IMR-90 (cell line): ENCODE measurements at regions not wholly inside any gene's neighbourhood (a gene's known extent, or its start where the extent isn't known, plus 50 kb on each side); places are given as distances from the start of the nearest gene placed in this dataset.
"Not testable (repeated sequence)": the region's sequence is repeated elsewhere in the genome, so short reads cannot be mapped to it uniquely, and the experiment has no call there.

Experiments
- ATAC-seq: fragments of 200-7000 bp; cut with Tn5 transposase; 2 replicates; pipeline ENCODE4 v1.9.1; 2020; ENCODE audit warnings: low read depth, mild to moderate bottlenecking, moderate library complexity
- BruUV-seq: library from RNA; stranded (reverse); fragments of 400-500 nt; replicated peaks from 2 replicates; lab custom pipeline; 2021; lab: Mats Ljungman, UMichigan
- CTCF ChIA-PET: fragments of 300-600 bp; formaldehyde crosslinking; extraction: SDS; loops from one replicate; lab custom pipeline; 2021; ENCODE audit warnings: antibody characterized with exemption; lab: Yijun Ruan, JAX
- POLR2A ChIA-PET: fragments of 300-600 bp; sonication (Branson Sonifier 250); formaldehyde crosslinking; loops from one replicate; lab custom pipeline; 2022; ENCODE audit warnings: antibody characterized with exemption; ENCODE audit not compliant: unreplicated experiment; lab: Charles Lee
- DNase-seq: peaks from one replicate; pipeline ENCODE4 v3.0.0; 2013
- H2AFZ ChIP-seq: replicated peaks from 2 replicates; pipeline ENCODE3; 2013; ENCODE audit warnings: low read length, mild to moderate bottlenecking; ENCODE audit not compliant: poor library complexity
- H2AK5ac ChIP-seq: 2 replicates; pipeline ENCODE4 v1.6.1; 2013; ENCODE audit warnings: low read depth, low read length, inconsistent platforms
- H2AK9ac ChIP-seq: replicated peaks from 2 replicates; pipeline ENCODE3; 2013; ENCODE audit warnings: mild to moderate bottlenecking, low read depth, low read length, moderate library complexity; ENCODE audit not compliant: poor library complexity
- H2BK120ac ChIP-seq: 2 replicates; pipeline ENCODE4 v1.6.1; 2013; ENCODE audit warnings: low read depth, low read length, inconsistent platforms
- H2BK15ac ChIP-seq: 3 replicates; pipeline ENCODE4 v1.6.1; 2013; ENCODE audit warnings: low read depth, low read length, inconsistent platforms
- H2BK20ac ChIP-seq: 2 replicates; pipeline ENCODE4 v1.6.1; 2013; ENCODE audit warnings: low read depth, mild to moderate bottlenecking, inconsistent platforms, low read length, moderate library complexity
- H2BK5ac ChIP-seq: 2 replicates; pipeline ENCODE4 v1.6.1; 2013; ENCODE audit warnings: mild to moderate bottlenecking, low read depth, low read length, inconsistent platforms; ENCODE audit not compliant: poor library complexity, severe bottlenecking
- H3K14ac ChIP-seq: replicated peaks from 2 replicates; pipeline ENCODE4 v1.6.1; 2013; ENCODE audit warnings: low read depth, low read length, inconsistent platforms
- H3K18ac ChIP-seq: 2 replicates; pipeline ENCODE4 v1.6.1; 2013; ENCODE audit warnings: low read depth, low read length, control low read depth
- H3K23ac ChIP-seq: 2 replicates; pipeline ENCODE4 v1.6.1; 2013; ENCODE audit warnings: low read depth, low read length, inconsistent platforms
- H3K27ac ChIP-seq: 2 replicates; pipeline ENCODE4 v1.5.1; 2013; ENCODE audit warnings: mild to moderate bottlenecking, control low read depth, low read length; ENCODE audit not compliant: insufficient read depth
- H3K27me3 ChIP-seq: 2 replicates; pipeline ENCODE4 v1.6.1; 2013; ENCODE audit warnings: low read length; ENCODE audit not compliant: control insufficient read depth, insufficient read depth
- H3K36me3 ChIP-seq: 2 replicates; pipeline ENCODE4 v1.6.1; 2013; ENCODE audit warnings: low read length, mixed read lengths; ENCODE audit not compliant: control insufficient read depth, insufficient read depth
- H3K4ac ChIP-seq: 2 replicates; pipeline ENCODE4 v1.6.1; 2013; ENCODE audit warnings: low read depth, low read length, inconsistent platforms
- H3K4me1 ChIP-seq: 2 replicates; pipeline ENCODE4 v1.6.1; 2013; ENCODE audit warnings: low read length, mixed read lengths; ENCODE audit not compliant: control insufficient read depth, insufficient read depth
- H3K4me2 ChIP-seq: 2 replicates; pipeline ENCODE4 v1.6.1; 2013; ENCODE audit warnings: low read depth, mild to moderate bottlenecking, control low read depth, low read length, moderate library complexity
- H3K4me3 ChIP-seq: 2 replicates; pipeline ENCODE4 v1.5.1; 2013; ENCODE audit warnings: low read depth, mild to moderate bottlenecking, control low read depth, low read length, moderate library complexity; ENCODE audit not compliant: insufficient read depth
- H3K56ac ChIP-seq: 2 replicates; pipeline ENCODE4 v1.6.1; 2013; ENCODE audit warnings: low read length, inconsistent platforms; ENCODE audit not compliant: insufficient read depth; ENCODE audit errors: extremely low read depth
- H3K79me1 ChIP-seq, 2 experiments: 2 replicates each; pipeline ENCODE4 v1.6.1; 2013; ENCODE audit warnings: low read length in 2 of 2, inconsistent platforms in 1 of 2, low read depth in 1 of 2
- H3K9ac ChIP-seq: 2 replicates; pipeline ENCODE4 v1.6.1; 2013; ENCODE audit warnings: low read depth, low read length, control low read depth
- H3K9me1 ChIP-seq: 2 replicates; pipeline ENCODE4 v1.6.1; 2013; ENCODE audit warnings: low read length, inconsistent platforms; ENCODE audit not compliant: insufficient read depth
- H3K9me3 ChIP-seq: 2 replicates; pipeline ENCODE4 v1.6.1; 2013; ENCODE audit warnings: low read length; ENCODE audit not compliant: control insufficient read depth, insufficient read depth
- H4K20me1 ChIP-seq: 2 replicates; pipeline ENCODE4 v1.6.1; 2013; ENCODE audit warnings: low read length, inconsistent platforms; ENCODE audit not compliant: insufficient read depth
- H4K5ac ChIP-seq: 2 replicates; pipeline ENCODE4 v1.6.1; 2013; ENCODE audit warnings: mild to moderate bottlenecking, low read depth, low read length, control low read depth
- H4K8ac ChIP-seq, 2 experiments: 2 replicates each; pipeline ENCODE4 v1.6.1; 2013; ENCODE audit warnings: low read depth in 2 of 2, low read length in 2 of 2, control low read depth in 1 of 2, inconsistent platforms in 1 of 2
- H4K91ac ChIP-seq: 2 replicates; pipeline ENCODE4 v1.6.1; 2013; ENCODE audit warnings: low read depth, low read length, inconsistent platforms; ENCODE audit not compliant: insufficient read depth
- WGBS, 2 experiments: methylation state at CpG; one replicate each; pipeline versions ENCODE4 v1.1.5 to v1.1.7; 2013; ENCODE audit warnings: missing lambda C conversion rate in 2 of 2; ENCODE audit not compliant: insufficient read length in 1 of 2; ENCODE audit errors: extremely low coverage in 2 of 2; 5-methylcytosine and 5-hydroxymethylcytosine counted together
- dilution Hi-C: fragments of 300-500 bp; cut with HindIII; formaldehyde crosslinking; loops from one replicate; pipeline ENCODE4 v1.14.3; 2018; ENCODE audit warnings: low sequenced_read_pairs; ENCODE audit not compliant: unreplicated experiment
- in situ Hi-C: fragments of 300-500 bp; cut with MboI; formaldehyde crosslinking; loops from 3 replicates; pipeline ENCODE4 v1.14.3; 2019; ENCODE audit warnings: low sequenced_read_pairs, inconsistent platforms, mixed read lengths
- intact Hi-C: fragments of 100-400 bp; cut with micrococcal nuclease; formaldehyde crosslinking; loops from 2 replicates; pipeline ENCODE4 v1.10.0; 2022

GRCh38 chr4:14358544-14359160 lies 643.6 kb upstream of the CPEB2 start:
- H4K5ac ChIP-seq, H3K4ac ChIP-seq, H3K4me1 ChIP-seq, H4K20me1 ChIP-seq, H3K56ac ChIP-seq, POLR2A ChIA-PET, H3K79me1 ChIP-seq, H3K9me3 ChIP-seq, H2AK5ac ChIP-seq, H3K36me3 ChIP-seq, DNase-seq, intact Hi-C loops, H3K14ac ChIP-seq, in situ Hi-C loops, dilution Hi-C loops, CTCF ChIA-PET, ATAC-seq, BruUV-seq, H2AFZ ChIP-seq, H2BK5ac ChIP-seq, H3K4me2 ChIP-seq, H3K23ac ChIP-seq, H4K91ac ChIP-seq, H4K8ac ChIP-seq, H3K18ac ChIP-seq, H3K4me3 ChIP-seq, H2BK15ac ChIP-seq, H3K27me3 ChIP-seq, H2BK20ac ChIP-seq, H2BK120ac ChIP-seq, H2AK9ac ChIP-seq, H3K9me1 ChIP-seq, H3K27ac ChIP-seq, H3K9ac ChIP-seq: not testable (repeated sequence)
- 88% methylated on average over 9 of the region's 34 CpGs; no CpG with 5 or more reads in 1 of the 2 experiments for WGBS, 2 experiments
